Hepatocyte (in vitro differentiated cells): ENCODE measurements at regions not wholly inside any gene's neighbourhood (a gene's known extent, or its start where the extent isn't known, plus 50 kb on each side); places are given as distances from the start of the nearest gene placed in this dataset.

ENCODE experiments used
- DNase-seq: peaks from one replicate; pipeline ENCODE4 v3.0.0-alpha.2; 2016; ENCODE audit warnings: low spot score
- H2AFZ ChIP-seq: fragments of 200-600 bp; sonication (generic); 2 replicates; pipeline ENCODE4 v1.6.0; 2016; ENCODE audit warnings: antibody characterized with exemption, mild to moderate bottlenecking
- H3K27ac ChIP-seq: fragments of 200-600 bp; sonication (generic); 2 replicates; pipeline ENCODE4 v1.5.1; 2016; ENCODE audit warnings: mild to moderate bottlenecking
- H3K27me3 ChIP-seq: fragments of 200-600 bp; sonication (generic); 2 replicates; pipeline ENCODE4 v1.6.1; 2016
- H3K36me3 ChIP-seq: fragments of 200-600 bp; sonication (generic); replicated peaks from 2 replicates; pipeline ENCODE4 v1.5.1; 2016; ENCODE audit warnings: low read depth; ENCODE audit not compliant: insufficient read depth
- H3K4me1 ChIP-seq: fragments of 200-600 bp; sonication (generic); 2 replicates; pipeline ENCODE4 v1.5.1; 2016; ENCODE audit warnings: mild to moderate bottlenecking, moderate library complexity; ENCODE audit not compliant: insufficient read depth
- H3K4me2 ChIP-seq: fragments of 200-600 bp; sonication (generic); 2 replicates; pipeline ENCODE4 v1.6.0; 2016
- H3K4me3 ChIP-seq: fragments of 200-600 bp; sonication (generic); 2 replicates; pipeline ENCODE4 v1.5.1; 2016; ENCODE audit warnings: mild to moderate bottlenecking
- H3K79me2 ChIP-seq: fragments of 200-600 bp; sonication (generic); 2 replicates; pipeline ENCODE4 v1.6.0; 2017; ENCODE audit warnings: mild to moderate bottlenecking
- H3K9me2 ChIP-seq: fragments of 200-600 bp; sonication (generic); replicated peaks from 2 replicates; pipeline ENCODE4 v1.6.0; 2017; ENCODE audit warnings: mild to moderate bottlenecking; ENCODE audit not compliant: insufficient read depth
- H3K9me3 ChIP-seq: fragments of 200-600 bp; sonication (generic); 2 replicates; pipeline ENCODE4 v1.5.1; 2016; ENCODE audit warnings: low read depth, mild to moderate bottlenecking
- H4K20me1 ChIP-seq: fragments of 200-600 bp; sonication (generic); 2 replicates; pipeline ENCODE4 v1.6.0; 2016; ENCODE audit warnings: mild to moderate bottlenecking; ENCODE audit not compliant: insufficient read depth, poor library complexity, severe bottlenecking
- CTCF ChIP-seq: fragments of 200-600 bp; sonication (generic); IDR thresholded peaks from 2 replicates; pipeline ENCODE4 v1.5.1; 2016; ENCODE audit warnings: antibody characterized with exemption, mild to moderate bottlenecking; ENCODE audit not compliant: poor library complexity
- EZH2 ChIP-seq: fragments of 200-600 bp; sonication (generic); IDR thresholded peaks from 2 replicates; pipeline ENCODE4 v1.6.1; 2016; ENCODE audit warnings: antibody characterized with exemption, mild to moderate bottlenecking, borderline replicate concordance
- EZH2phosphoT487 ChIP-seq: fragments of 200-600 bp; sonication (generic); IDR thresholded peaks from one replicate; pipeline ENCODE4 v1.6.1; 2018; ENCODE audit warnings: antibody characterized with exemption, mild to moderate bottlenecking, low read depth, moderate library complexity; ENCODE audit not compliant: unreplicated experiment, severe bottlenecking
- WGBS: methylation state at CpG from one replicate; pipeline ENCODE4 v1.1.6; 2016; ENCODE audit warnings: low lambda C conversion rate; ENCODE audit errors: missing lambda C conversion rate; 5-methylcytosine and 5-hydroxymethylcytosine counted together

- no peak overlapping the region for H3K4me2 ChIP-seq
- no peak for TF ChIP-seq CTCF
- TF ChIP-seq EZH2 = no peak
- TF ChIP-seq EZH2phosphoT487 = no peak
- 71% methylated on average over 1 of the region's 1 CpG for WGBS
Measured at GRCh38 chr2:164198256-164198655, 423.0 kb downstream of the GRB14 start.

GRCh38 chr2:164190700-164191099 lies 430.6 kb downstream of the GRB14 start:
- no peak for TF ChIP-seq EZH2phosphoT487
- TF ChIP-seq CTCF = no peak
- no peak for TF ChIP-seq EZH2
- Histone ChIP-seq H4K20me1 (no peaks in the 10 kb centered on the region), H3K9me2 (no peaks in the 10 kb centered on the region), H3K27ac (no peak overlapping the region), H3K9me3 (no peaks in the 10 kb centered on the region), H3K27me3 (no peaks in the 10 kb centered on the region), H3K36me3 (no peaks in the 10 kb centered on the region), H3K4me2 (no peak overlapping the region), H3K4me3 (no peak overlapping the region), H3K4me1 (no peaks in the 10 kb centered on the region), H3K79me2 (no peaks in the 10 kb centered on the region), H2AFZ (no peak overlapping the region)
- no peak for DNase-seq
- 63% methylated on average over 4 of the region's 4 CpGs for WGBS

More at GRCh38 chr2:164198256-164198655, 423.0 kb downstream of the GRB14 start:
- Histone ChIP-seq H3K36me3 (no peaks in the 10 kb centered on the region), H3K79me2 (no peaks in the 10 kb centered on the region), H2AFZ (no peak overlapping the region), H3K4me3 (no peak overlapping the region), H3K27me3 (no peaks in the 10 kb centered on the region), H3K27ac (no peak overlapping the region), H3K9me2 (no peaks in the 10 kb centered on the region), H4K20me1 (no peaks in the 10 kb centered on the region), H3K4me1 (no peaks in the 10 kb centered on the region), H3K9me3 (no peaks in the 10 kb centered on the region)
- no peak for DNase-seq

GRCh38 chr2:164189851-164190250 lies 431.4 kb downstream of the GRB14 start:
- Histone ChIP-seq H3K9me2 (no peaks in the 10 kb centered on the region), H3K27me3 (no peaks in the 10 kb centered on the region), H3K9me3 (no peaks in the 10 kb centered on the region), H2AFZ (no peak overlapping the region), H3K79me2 (no peaks in the 10 kb centered on the region), H3K4me3 (no peak overlapping the region), H3K4me1 (no peaks in the 10 kb centered on the region), H3K36me3 (no peaks in the 10 kb centered on the region), H3K4me2 (no peak overlapping the region), H4K20me1 (no peaks in the 10 kb centered on the region), H3K27ac (no peak overlapping the region)
- 95% methylated on average over 2 of the region's 2 CpGs for WGBS
- DNase-seq = no peak
- TF ChIP-seq EZH2 (no peak), EZH2phosphoT487 (no peak), CTCF (no peak)

GRCh38 chr2:164187121-164187520 lies 434.2 kb downstream of the GRB14 start:
- H4K20me1 ChIP-seq = no peaks in the 10 kb centered on the region
- H3K9me3 ChIP-seq = no peaks in the 10 kb centered on the region
- WGBS = 96% methylated on average over 4 of the region's 4 CpGs
- DNase-seq = no peak
- H3K79me2 ChIP-seq = no peaks in the 10 kb centered on the region
- TF ChIP-seq CTCF (no peak), EZH2phosphoT487 (no peak), EZH2 (no peak)
- H3K9me2 ChIP-seq = no peaks in the 10 kb centered on the region
- no peaks in the 10 kb centered on the region for H3K27me3 ChIP-seq
- H3K4me3 ChIP-seq = no peak overlapping the region
- H3K4me2 ChIP-seq = no peak overlapping the region
- H3K27ac ChIP-seq = no peak overlapping the region
- no peak overlapping the region for H2AFZ ChIP-seq
- no peaks in the 10 kb centered on the region for H3K36me3 ChIP-seq
- no peaks in the 10 kb centered on the region for H3K4me1 ChIP-seq
